Endodermal cell (in vitro differentiated cells): ENCODE measurements at regions not wholly inside any gene's neighbourhood (a gene's known extent, or its start where the extent isn't known, plus 50 kb on each side); places are given as distances from the start of the nearest gene placed in this dataset.

ENCODE experiments used
- DNase-seq: peaks from one replicate; pipeline ENCODE4 v3.0.0-alpha.2; 2017
- H3K27ac ChIP-seq: 2 replicates; pipeline ENCODE4 v1.5.1; 2013; ENCODE audit warnings: mild to moderate bottlenecking, low read depth, low read length, moderate library complexity
- H3K27me3 ChIP-seq: 2 replicates; pipeline ENCODE4 v1.6.1; 2013; ENCODE audit warnings: mild to moderate bottlenecking, low read length, moderate library complexity; ENCODE audit not compliant: insufficient read depth, control insufficient read depth, poor library complexity, severe bottlenecking
- H3K36me3 ChIP-seq: 2 replicates; pipeline ENCODE4 v1.7.0; 2013; ENCODE audit warnings: mild to moderate bottlenecking, low read length, moderate library complexity; ENCODE audit not compliant: control insufficient read depth, insufficient read depth
- H3K4me1 ChIP-seq: one replicate; pipeline ENCODE4 v1.7.0; 2013; ENCODE audit warnings: low read length; ENCODE audit not compliant: control insufficient read depth, insufficient read depth
- H3K4me3 ChIP-seq: 2 replicates; pipeline ENCODE4 v1.5.1; 2013; ENCODE audit warnings: mild to moderate bottlenecking, low read length, moderate library complexity
- H3K9ac ChIP-seq: 2 replicates; pipeline ENCODE4 v1.6.1; 2013; ENCODE audit warnings: mild to moderate bottlenecking, low read length, moderate library complexity; ENCODE audit not compliant: poor library complexity, severe bottlenecking; ENCODE audit errors: extremely low read depth
- H3K9me3 ChIP-seq: 2 replicates; pipeline ENCODE4 v1.6.1; 2013; ENCODE audit warnings: mild to moderate bottlenecking, low read length, moderate library complexity; ENCODE audit not compliant: control insufficient read depth
- H3K27ac Mint-ChIP-seq: 2 replicates; pipeline ENCODE4 v1.8.0; 2020; ENCODE audit warnings: mixed read lengths
- H3K27me3 Mint-ChIP-seq: 2 replicates; pipeline ENCODE4 v1.8.0; 2021; ENCODE audit warnings: mild to moderate bottlenecking, mixed read lengths; ENCODE audit not compliant: insufficient read depth
- H3K36me3 Mint-ChIP-seq: 2 replicates; pipeline ENCODE4 v1.8.0; 2020; ENCODE audit warnings: low read depth, mixed read lengths
- H3K4me1 Mint-ChIP-seq: 2 replicates; pipeline ENCODE4 v1.8.0; 2020; ENCODE audit warnings: mixed read lengths
- H3K4me3 Mint-ChIP-seq: 2 replicates; pipeline ENCODE4 v1.8.0; 2020; ENCODE audit warnings: mild to moderate bottlenecking, moderate library complexity, mixed read lengths
- H3K9me3 Mint-ChIP-seq: 2 replicates; pipeline ENCODE4 v1.8.0; 2020; ENCODE audit warnings: mild to moderate bottlenecking, mixed read lengths
- CTCF ChIP-seq: fragments of 200-600 bp; sonication (generic); conservative IDR thresholded peaks from 2 replicates; pipeline ENCODE4 v1.5.0; 2021; ENCODE audit warnings: antibody characterized with exemption, mild to moderate bottlenecking
- WGBS, 2 experiments: methylation state at CpG; one replicate each; pipeline versions ENCODE4 v1.1.5 to v1.1.7; 2013; ENCODE audit warnings: missing lambda C conversion rate in 2 of 2, mixed read lengths in 1 of 2; ENCODE audit not compliant: insufficient coverage in 1 of 2, insufficient read length in 1 of 2; 5-methylcytosine and 5-hydroxymethylcytosine counted together

GRCh38 chr4:137343221-137343620 lies 189.1 kb downstream of the PCDH18 start:
- Histone ChIP-seq H3K4me3 (no peak overlapping the region), H3K9me3 (no peaks in the 10 kb centered on the region), H3K4me1 (no peaks in the 10 kb centered on the region), H3K36me3 (no peaks in the 10 kb centered on the region), H3K27ac (no peak overlapping the region), H3K27me3 (no peaks in the 10 kb centered on the region), H3K9ac (no peak overlapping the region)
- no peaks in the 10 kb centered on the region for H3K4me1 Mint-ChIP-seq
- no peak overlapping the region for H3K27ac Mint-ChIP-seq
- H3K36me3 Mint-ChIP-seq = no peaks in the 10 kb centered on the region
- no peaks in the 10 kb centered on the region for H3K9me3 Mint-ChIP-seq
- TF ChIP-seq CTCF = no peak
- H3K4me3 Mint-ChIP-seq = no peak overlapping the region
- H3K27me3 Mint-ChIP-seq = no peaks in the 10 kb centered on the region
- DNase-seq = no peak
- WGBS, 2 experiments = 82 to 100% methylated on average over 6 to 8 of the region's 8 CpGs

- no peaks in the 10 kb centered on the region for H3K36me3 ChIP-seq
- H3K9me3 ChIP-seq = peaks cover 7% of the 10 kb centered on the region
- Mint-ChIP-seq H3K4me3 (no peak overlapping the region), H3K27ac (no peak overlapping the region), H3K36me3 (no peaks in the 10 kb centered on the region), H3K4me1 (no peaks in the 10 kb centered on the region), H3K9me3 (peaks cover 19% of the 10 kb centered on the region), H3K27me3 (no peaks in the 10 kb centered on the region)
- no peak overlapping the region for H3K4me3 ChIP-seq
- no peak for TF ChIP-seq CTCF
- WGBS, 2 experiments = 93 to 100% methylated on average over 1 of the region's 1 CpG
- DNase-seq = no peak
- no peaks in the 10 kb centered on the region for H3K4me1 ChIP-seq
- no peaks in the 10 kb centered on the region for H3K27me3 ChIP-seq
- no peak overlapping the region for H3K9ac ChIP-seq
- no peak overlapping the region for H3K27ac ChIP-seq
Observed at GRCh38 chr4:137333031-137333430, 199.3 kb downstream of the PCDH18 start.

- H3K9me3 Mint-ChIP-seq = peaks cover 4% of the 10 kb centered on the region
- 100% methylated on average over 2 of the region's 3 CpGs; no CpG with 5 or more reads in 1 of the 2 experiments for WGBS, 2 experiments
- no peak overlapping the region for H3K27ac ChIP-seq
- no peak for DNase-seq
- no peaks in the 10 kb centered on the region for H3K27me3 Mint-ChIP-seq
- no peak overlapping the region for H3K9ac ChIP-seq
- no peaks in the 10 kb centered on the region for H3K27me3 ChIP-seq
- H3K36me3 Mint-ChIP-seq = no peaks in the 10 kb centered on the region
- peaks cover 10% of the 10 kb centered on the region for H3K9me3 ChIP-seq
- TF ChIP-seq CTCF = no peak
- H3K36me3 ChIP-seq = no peaks in the 10 kb centered on the region
- H3K4me1 Mint-ChIP-seq = no peaks in the 10 kb centered on the region
- no peak overlapping the region for H3K27ac Mint-ChIP-seq
- H3K4me1 ChIP-seq = no peaks in the 10 kb centered on the region
- H3K4me3 ChIP-seq = no peak overlapping the region
- no peak overlapping the region for H3K4me3 Mint-ChIP-seq
Observed at GRCh38 chr4:137312257-137312656, 220.0 kb downstream of the PCDH18 start.
